Central memory CD8-positive, alpha-beta T cell (primary cell): ENCODE measurements at regions not wholly inside any gene's neighbourhood (a gene's known extent, or its start where the extent isn't known, plus 50 kb on each side); places are given as distances from the start of the nearest gene placed in this dataset.
"Not testable (repeated sequence)": the region's sequence is repeated elsewhere in the genome, so short reads cannot be mapped to it uniquely, and the experiment has no call there.

Experiments
- ATAC-seq: fragments of 150-1000 bp; cut with Tn5 transposase; replicated peaks from 2 replicates; pipeline ENCODE4 v1.10.0; 2022; ENCODE audit warnings: mild to moderate bottlenecking, moderate FRiP score, moderate number of reproducible peaks; ENCODE audit not compliant: poor library complexity, severe bottlenecking; ENCODE audit errors: extremely low read depth
- DNase-seq, 2 donors: peaks; one replicate each; pipeline ENCODE4 v3.0.0; 2021; ENCODE audit warnings: low spot score in 2 of 2
- H3K27ac Mint-ChIP-seq: one replicate; pipeline ENCODE4 v1.8.0; 2022; ENCODE audit warnings: low read depth, mild to moderate bottlenecking, moderate library complexity, mixed read lengths
- H3K27me3 Mint-ChIP-seq: one replicate; pipeline ENCODE4 v1.8.0; 2022; ENCODE audit warnings: mixed read lengths
- H3K36me3 Mint-ChIP-seq: one replicate; pipeline ENCODE4 v1.8.0; 2022; ENCODE audit warnings: mild to moderate bottlenecking, moderate library complexity, mixed read lengths; ENCODE audit not compliant: insufficient read depth
- H3K4me1 Mint-ChIP-seq: one replicate; pipeline ENCODE4 v1.8.0; 2022; ENCODE audit warnings: mixed read lengths
- H3K4me3 Mint-ChIP-seq: one replicate; pipeline ENCODE4 v1.8.0; 2022; ENCODE audit warnings: mild to moderate bottlenecking, moderate library complexity, mixed read lengths
- H3K9me3 Mint-ChIP-seq: one replicate; pipeline ENCODE4 v1.8.0; 2022; ENCODE audit warnings: mixed read lengths

DNA sequence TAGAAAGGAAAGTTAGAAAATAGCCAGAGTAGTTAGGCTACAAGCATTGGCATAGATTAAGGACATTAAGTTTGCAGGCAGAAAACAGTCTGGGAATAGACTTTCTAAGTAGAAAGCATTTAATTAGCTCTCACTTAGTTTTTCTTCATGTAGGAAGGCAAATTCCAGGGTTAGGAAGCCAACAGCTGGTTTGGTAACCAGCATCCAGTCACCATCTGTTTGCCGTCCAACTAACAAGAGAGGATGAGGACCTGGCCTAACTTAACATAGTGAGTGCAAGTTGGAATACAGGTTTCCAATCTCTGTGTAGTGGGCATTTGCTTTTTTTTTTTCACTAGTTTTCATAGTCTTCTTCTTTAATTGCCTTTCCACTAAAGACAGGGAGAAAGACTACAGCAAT, 121.7 kb upstream of the NR3C1 start:
- Mint-ChIP-seq H3K36me3 (no peaks in the 10 kb centered on the region), H3K4me3 (no peak overlapping the region), H3K9me3 (no peaks in the 10 kb centered on the region)

DNA sequence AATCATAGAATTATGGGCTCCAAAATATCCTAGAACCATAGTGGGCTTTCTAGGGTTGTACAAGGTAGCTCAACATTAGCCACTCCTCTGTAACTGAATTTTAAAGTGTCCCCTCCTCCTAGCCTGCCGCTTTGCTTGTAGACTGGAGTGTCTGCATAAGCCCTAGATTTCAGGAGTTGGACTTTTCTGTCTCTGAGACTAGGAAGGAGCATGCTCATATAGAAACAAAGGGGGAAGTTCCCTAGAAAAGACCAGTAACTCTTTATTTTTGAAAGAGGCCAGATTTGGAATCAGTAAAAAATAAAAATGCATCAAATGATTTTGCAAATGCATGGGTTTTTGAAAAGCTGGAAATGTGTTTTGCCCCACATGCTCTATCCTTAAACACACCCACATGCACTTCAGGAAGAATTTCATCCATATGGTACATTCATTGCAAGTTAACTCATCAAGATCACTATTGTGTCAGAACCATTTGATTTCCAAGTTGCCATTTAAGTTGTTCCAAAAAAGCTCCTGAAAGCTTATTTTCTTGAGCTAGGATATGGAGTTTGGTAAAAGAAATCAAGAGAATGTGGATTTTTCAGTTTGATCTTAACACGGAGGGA, 121.0 kb upstream of the NR3C1 start:
- ATAC-seq: no peak
- Mint-ChIP-seq H3K4me3 (no peak overlapping the region), H3K36me3 (no peaks in the 10 kb centered on the region), H3K9me3 (no peaks in the 10 kb centered on the region), H3K4me1 (no peaks in the 10 kb centered on the region), H3K27ac (no peak overlapping the region), H3K27me3 (no peaks in the 10 kb centered on the region)
- DNase-seq: no peak

More for the DNA sequence above, 121.7 kb upstream of the NR3C1 start:
- Mint-ChIP-seq H3K27me3 (no peaks in the 10 kb centered on the region), H3K27ac (no peak overlapping the region), H3K4me1 (no peaks in the 10 kb centered on the region)
- ATAC-seq (no peak), DNase-seq (no peak)

DNA sequence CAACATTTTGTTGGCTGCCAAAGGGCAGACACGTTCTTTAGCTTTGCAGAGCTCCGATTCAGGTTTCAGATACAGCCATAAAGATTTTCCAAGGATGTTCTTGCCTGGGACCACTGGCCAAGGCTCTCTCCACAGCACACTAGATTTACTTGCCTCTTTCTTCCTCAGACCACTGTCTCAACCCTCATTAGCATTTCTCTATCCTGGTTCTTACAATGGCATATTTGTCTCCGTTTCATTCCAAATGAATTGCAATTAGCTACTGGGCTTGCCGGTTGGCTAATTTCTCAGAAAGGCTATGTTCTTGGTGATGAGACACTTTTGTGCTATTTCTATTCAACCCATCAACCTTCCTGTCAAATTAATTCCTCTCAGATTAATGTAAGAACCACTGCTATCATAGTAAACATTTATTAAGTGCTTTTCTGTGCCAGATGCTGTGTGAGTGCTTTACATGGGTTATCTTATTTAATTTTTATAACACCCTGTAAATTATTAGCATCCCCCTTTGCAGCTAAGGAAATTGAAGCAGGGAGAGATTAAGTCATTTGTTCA, 118.4 kb upstream of the NR3C1 start:
- Mint-ChIP-seq H3K36me3 (peaks cover 2% of the 10 kb centered on the region), H3K27me3 (no peaks in the 10 kb centered on the region)

DNA sequence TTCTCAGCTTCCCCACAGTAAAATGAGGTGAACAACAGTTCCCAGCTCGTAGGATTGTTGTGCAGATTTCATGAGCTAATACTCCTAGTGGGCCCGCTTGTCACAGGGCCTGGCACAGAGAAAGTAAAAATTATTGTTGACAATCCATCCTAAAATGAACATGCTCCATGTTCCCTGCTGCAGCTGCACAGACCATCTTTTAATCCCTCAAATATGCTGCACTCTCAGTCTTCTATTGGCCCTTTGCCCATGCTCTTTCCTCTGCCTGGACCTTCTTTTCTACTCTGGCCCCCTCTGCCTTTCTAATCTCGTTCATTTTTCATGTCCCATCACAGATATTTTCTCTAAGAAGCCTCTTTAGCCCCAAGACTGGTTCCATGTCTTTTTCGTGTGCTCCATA, 117.7 kb upstream of the NR3C1 start:
- H3K27ac Mint-ChIP-seq: no peak overlapping the region
- ATAC-seq (no peak), DNase-seq (no peak)
- H3K27me3 Mint-ChIP-seq: no peaks in the 10 kb centered on the region
- H3K4me3 Mint-ChIP-seq: no peak overlapping the region
- no peaks in the 10 kb centered on the region for H3K9me3 Mint-ChIP-seq
- H3K36me3 Mint-ChIP-seq: peaks cover 2% of the 10 kb centered on the region
- H3K4me1 Mint-ChIP-seq: no peaks in the 10 kb centered on the region

More for the DNA sequence above, 118.4 kb upstream of the NR3C1 start:
- H3K4me1 Mint-ChIP-seq: no peaks in the 10 kb centered on the region
- ATAC-seq: no peak
- H3K4me3 Mint-ChIP-seq: no peak overlapping the region
- DNase-seq: no peak
- H3K9me3 Mint-ChIP-seq: no peaks in the 10 kb centered on the region
- H3K27ac Mint-ChIP-seq: no peak overlapping the region

DNA sequence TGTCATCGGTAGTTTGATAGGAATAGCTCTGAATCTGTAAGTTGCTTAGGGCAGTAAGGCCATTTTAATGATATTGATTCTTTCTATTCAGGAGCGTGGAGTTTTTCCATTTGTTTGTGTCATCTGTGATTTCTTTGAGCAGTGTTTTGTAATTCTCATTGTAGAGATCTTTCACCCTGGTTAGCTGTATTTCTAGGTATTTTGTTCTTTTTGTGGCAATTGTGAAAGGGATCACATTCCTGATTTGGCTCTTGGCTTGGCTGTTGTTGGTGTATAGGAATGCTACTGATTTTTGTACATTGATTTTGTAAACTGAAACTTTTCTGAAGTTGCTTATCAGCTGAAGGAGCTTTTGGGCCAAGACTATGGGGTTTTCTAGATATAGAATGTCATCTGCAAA, 115.7 kb upstream of the NR3C1 start:
- not testable (repeated sequence) for ATAC-seq, H3K9me3 Mint-ChIP-seq, H3K4me1 Mint-ChIP-seq, H3K4me3 Mint-ChIP-seq, H3K36me3 Mint-ChIP-seq, H3K27me3 Mint-ChIP-seq, H3K27ac Mint-ChIP-seq, DNase-seq

DNA sequence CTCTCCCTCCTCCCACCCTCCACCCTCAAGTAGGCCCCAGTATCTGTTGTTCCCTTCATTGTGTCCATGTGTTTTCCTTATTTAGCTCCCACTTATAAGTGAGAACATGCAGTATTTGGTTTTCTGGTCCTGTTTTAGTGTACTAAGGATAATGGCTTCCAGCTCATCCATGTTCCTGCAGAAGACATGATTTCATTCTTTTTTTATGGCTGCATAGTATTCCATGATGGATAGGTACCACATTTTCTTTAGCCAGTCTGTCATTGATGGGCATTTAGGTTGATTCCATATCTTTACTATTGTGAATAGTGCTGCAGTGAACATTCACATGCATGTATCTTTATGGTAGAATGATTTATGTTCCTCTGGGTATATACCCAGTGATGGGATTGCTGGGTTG, 114.3 kb upstream of the NR3C1 start:
- H3K27me3 Mint-ChIP-seq, ATAC-seq, H3K4me1 Mint-ChIP-seq, H3K27ac Mint-ChIP-seq, DNase-seq, H3K9me3 Mint-ChIP-seq, H3K4me3 Mint-ChIP-seq, H3K36me3 Mint-ChIP-seq: not testable (repeated sequence)

DNA sequence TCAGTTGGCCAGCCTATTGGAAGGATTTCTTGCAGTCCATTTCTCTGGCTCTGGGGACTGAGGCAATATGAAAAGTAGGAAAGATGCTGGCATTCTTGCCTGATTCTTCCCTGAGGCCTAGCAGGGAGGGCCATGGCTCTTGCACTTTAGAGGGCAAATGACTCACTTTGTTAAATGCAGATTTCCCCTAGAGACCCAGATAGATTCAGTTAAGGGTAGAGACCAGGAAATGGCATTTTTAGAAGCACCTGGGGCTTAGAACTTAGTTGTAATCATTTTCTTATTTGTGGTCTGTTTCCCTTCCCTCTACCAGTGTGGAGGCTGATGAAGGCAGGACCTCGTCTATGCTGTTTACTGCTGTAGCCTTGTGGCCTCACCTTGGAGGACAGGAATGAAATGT, 112.8 kb upstream of the NR3C1 start:
- no peaks in the 10 kb centered on the region for H3K27me3 Mint-ChIP-seq
- H3K4me1 Mint-ChIP-seq: no peaks in the 10 kb centered on the region
- peaks cover 2% of the 10 kb centered on the region for H3K36me3 Mint-ChIP-seq
- H3K9me3 Mint-ChIP-seq: no peaks in the 10 kb centered on the region
- H3K27ac Mint-ChIP-seq: no peak overlapping the region
- no peak for DNase-seq
- no peak overlapping the region for H3K4me3 Mint-ChIP-seq
- ATAC-seq: no peak

DNA sequence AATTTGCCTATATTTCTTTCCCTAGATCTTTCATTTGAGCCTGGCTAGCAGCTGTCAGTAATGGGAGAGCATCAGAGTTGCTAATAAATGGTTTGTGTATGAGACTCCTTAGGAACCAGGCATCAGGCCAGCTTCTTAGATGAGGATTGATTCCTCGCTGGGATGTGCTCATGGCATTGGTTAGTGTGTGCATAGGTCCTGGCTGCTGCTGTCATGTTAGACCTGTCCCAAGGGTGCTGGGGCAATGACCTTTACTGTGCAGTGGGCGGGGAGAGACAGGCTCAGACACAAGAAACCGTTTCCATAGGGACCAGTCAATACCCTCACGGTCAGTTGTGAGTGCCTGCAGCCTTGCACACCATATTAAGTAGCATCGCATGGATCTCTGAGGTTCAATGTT, 112.3 kb upstream of the NR3C1 start:
- DNase-seq (no peak), ATAC-seq (no peak)
- no peaks in the 10 kb centered on the region for H3K9me3 Mint-ChIP-seq
- no peak overlapping the region for H3K27ac Mint-ChIP-seq
- H3K36me3 Mint-ChIP-seq: peaks cover 2% of the 10 kb centered on the region
- no peak overlapping the region for H3K4me3 Mint-ChIP-seq
- no peaks in the 10 kb centered on the region for H3K4me1 Mint-ChIP-seq
- no peaks in the 10 kb centered on the region for H3K27me3 Mint-ChIP-seq

DNA sequence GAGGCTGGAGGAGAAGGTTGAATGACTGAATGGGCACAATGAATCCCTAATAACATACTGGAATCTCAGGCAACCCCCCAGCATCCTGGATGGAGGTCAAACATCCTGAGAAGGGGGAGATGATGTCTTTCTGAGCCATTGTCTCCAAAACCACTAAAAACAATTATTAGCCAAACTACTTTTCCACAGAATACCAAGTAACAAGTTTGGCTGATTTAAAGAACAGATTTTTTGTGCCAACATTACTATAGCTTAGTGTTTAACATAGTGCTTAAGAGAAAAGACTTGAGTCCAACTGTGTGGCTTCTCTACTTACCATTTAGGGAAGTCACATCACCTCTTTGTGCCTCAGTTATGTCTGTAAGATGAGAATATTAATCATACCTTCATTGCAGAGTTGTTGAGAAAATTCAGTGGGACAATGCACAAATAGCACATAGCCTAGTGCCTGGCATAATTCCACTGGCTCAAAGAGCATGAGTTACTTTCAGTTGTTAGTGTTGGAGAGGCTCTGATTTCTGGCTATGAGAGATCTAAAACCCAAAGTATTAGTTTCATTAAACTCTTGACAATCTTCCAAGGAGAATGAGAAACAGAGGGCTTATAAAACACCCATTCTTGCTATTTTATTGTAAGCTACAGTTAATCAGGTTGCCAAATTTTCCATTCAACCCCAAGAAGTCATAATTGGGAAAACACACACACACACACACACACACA, 111.3 kb upstream of the NR3C1 start:
- peaks cover 2% of the 10 kb centered on the region for H3K36me3 Mint-ChIP-seq
- DNase-seq (no peak), ATAC-seq (no peak)
- no peaks in the 10 kb centered on the region for H3K27me3 Mint-ChIP-seq
- H3K4me1 Mint-ChIP-seq: no peaks in the 10 kb centered on the region
- H3K27ac Mint-ChIP-seq: no peak overlapping the region
- no peaks in the 10 kb centered on the region for H3K9me3 Mint-ChIP-seq
- no peak overlapping the region for H3K4me3 Mint-ChIP-seq

DNA sequence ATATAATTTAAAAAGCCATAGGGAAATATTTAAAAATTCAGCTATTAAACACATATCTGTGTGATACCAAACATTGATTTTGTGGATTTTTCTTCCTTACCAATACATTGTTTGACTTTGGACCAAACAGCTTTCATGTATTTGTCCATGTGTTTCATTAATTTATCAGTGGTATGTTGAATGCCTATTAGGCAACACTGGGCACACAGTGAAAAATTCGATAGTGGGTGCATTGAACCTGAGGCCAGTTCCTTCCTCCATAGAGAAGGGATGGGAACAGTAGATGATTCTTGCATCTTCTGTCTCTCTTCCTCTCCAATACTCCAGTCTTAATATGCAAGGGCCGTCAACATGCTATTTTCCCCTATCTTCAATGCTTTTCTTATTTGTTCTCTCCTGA, 110.2 kb upstream of the NR3C1 start:
- Mint-ChIP-seq H3K27me3 (no peaks in the 10 kb centered on the region), H3K27ac (no peak overlapping the region), H3K4me1 (no peaks in the 10 kb centered on the region), H3K9me3 (no peaks in the 10 kb centered on the region), H3K36me3 (peaks cover 1% of the 10 kb centered on the region), H3K4me3 (no peak overlapping the region)
- ATAC-seq (no peak), DNase-seq (no peak)

DNA sequence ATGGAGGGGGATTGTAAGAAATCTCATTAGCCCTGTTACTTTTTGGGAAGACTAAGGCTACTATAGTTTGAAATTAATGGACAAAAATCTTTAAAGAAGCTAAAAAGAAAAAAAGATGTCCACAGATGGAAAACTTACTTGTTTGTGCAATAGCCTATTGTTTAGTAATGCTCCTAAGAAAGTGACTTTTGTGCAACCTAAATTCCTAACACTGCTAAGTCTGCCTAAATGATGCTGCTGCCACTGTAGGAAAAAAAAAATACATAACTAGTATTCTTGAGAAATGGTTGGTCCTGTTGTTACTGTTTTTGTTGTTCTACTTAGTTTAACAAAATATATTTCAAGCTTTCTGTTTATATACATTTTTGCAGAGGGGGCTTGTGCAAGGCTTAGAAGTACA, 108.2 kb upstream of the NR3C1 start:
- DNase-seq: no peak
- ATAC-seq: no peak
- no peak overlapping the region for H3K4me3 Mint-ChIP-seq
- no peaks in the 10 kb centered on the region for H3K9me3 Mint-ChIP-seq
- H3K27me3 Mint-ChIP-seq: no peaks in the 10 kb centered on the region
- no peaks in the 10 kb centered on the region for H3K36me3 Mint-ChIP-seq
- H3K27ac Mint-ChIP-seq: no peak overlapping the region
- H3K4me1 Mint-ChIP-seq: no peaks in the 10 kb centered on the region

DNA sequence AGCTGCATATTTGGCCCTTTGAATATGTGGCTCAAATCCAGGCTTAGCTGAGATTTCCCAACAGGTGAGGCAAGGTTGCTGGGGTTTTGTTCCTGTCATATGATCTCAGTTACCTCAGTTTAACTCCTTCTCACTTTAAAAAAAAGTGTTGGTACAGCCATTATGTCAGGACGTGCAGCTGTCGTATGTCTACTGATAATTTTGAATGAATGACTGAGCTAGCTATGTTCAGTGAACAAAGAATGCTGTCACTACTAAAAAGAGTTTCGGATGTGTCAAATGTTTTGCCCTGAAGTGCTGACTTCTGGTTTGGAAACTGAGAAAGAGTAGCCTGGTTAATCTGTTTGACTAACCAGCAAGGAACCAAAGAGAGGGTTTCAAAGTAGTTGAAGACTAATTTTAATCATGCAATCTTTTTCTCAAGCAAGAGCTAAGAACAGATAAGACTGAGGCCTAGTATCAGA, 106.3 kb upstream of the NR3C1 start:
- ATAC-seq: no peak
- no peaks in the 10 kb centered on the region for H3K36me3 Mint-ChIP-seq

DNA sequence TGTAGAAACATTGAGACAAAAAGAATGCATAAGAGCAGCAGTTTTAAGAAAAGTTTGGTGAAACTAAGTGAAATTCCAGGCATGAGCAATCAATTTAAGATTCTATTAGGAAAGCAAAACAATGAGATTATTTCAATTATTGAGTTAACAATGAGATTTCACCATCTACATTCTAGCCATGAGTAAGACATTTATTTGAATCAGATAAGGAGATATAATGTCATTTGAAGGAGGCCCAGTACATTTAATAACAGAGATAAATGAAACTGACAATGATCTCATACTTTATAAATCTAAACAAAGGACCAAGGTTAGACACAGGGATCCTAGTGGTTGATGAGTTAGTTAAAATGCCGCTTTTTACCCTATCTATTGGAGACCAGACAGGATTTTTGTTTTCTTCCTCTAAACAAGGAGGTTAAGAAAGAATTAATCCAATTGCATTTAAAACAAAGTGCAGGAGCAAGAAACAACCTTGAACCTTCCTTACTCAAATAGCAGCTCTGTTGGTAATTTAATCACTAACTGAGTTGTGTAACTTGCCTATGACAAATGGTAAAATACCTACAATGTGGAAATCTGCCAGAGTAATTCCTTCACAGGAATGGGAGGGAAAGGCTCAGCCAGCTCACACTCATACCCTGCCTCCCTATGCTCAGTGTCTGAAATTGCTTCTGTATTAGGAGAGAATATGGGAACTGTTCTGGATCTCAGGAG, 103.5 kb upstream of the NR3C1 start:
- Mint-ChIP-seq H3K36me3 (no peaks in the 10 kb centered on the region), H3K9me3 (no peaks in the 10 kb centered on the region), H3K4me1 (no peaks in the 10 kb centered on the region), H3K27me3 (no peaks in the 10 kb centered on the region), H3K4me3 (no peak overlapping the region), H3K27ac (no peak overlapping the region)
- DNase-seq (no peak), ATAC-seq (no peak)

More for the DNA sequence above, 106.3 kb upstream of the NR3C1 start:
- Mint-ChIP-seq H3K4me1 (no peaks in the 10 kb centered on the region), H3K27me3 (no peaks in the 10 kb centered on the region), H3K9me3 (no peaks in the 10 kb centered on the region), H3K27ac (no peak overlapping the region), H3K4me3 (no peak overlapping the region)
- no peak for DNase-seq
